DOHH2 (cell line): ENCODE measurements at regions not wholly inside any gene's neighbourhood (a gene's known extent, or its start where the extent isn't known, plus 50 kb on each side); places are given as distances from the start of the nearest gene placed in this dataset.

ENCODE experiments used
- CTCF ChIP-seq: fragments of 200-600 bp; sonication (generic); IDR thresholded peaks from one replicate; pipeline ENCODE4 v1.5.1; 2014; ENCODE audit warnings: antibody characterized with exemption, mild to moderate bottlenecking, low read depth, low read length; ENCODE audit not compliant: poor library complexity, severe bottlenecking
- EZH2phosphoT487 ChIP-seq: fragments of 200-600 bp; sonication (generic); IDR thresholded peaks from 2 replicates; pipeline ENCODE4 v1.6.1; 2017; ENCODE audit warnings: borderline replicate concordance, mild to moderate bottlenecking, antibody characterized with exemption, low read length, moderate library complexity, mixed read lengths

- TF ChIP-seq CTCF = no peak
- TF ChIP-seq EZH2phosphoT487 = no peak
Observed at GRCh38 chr7:157467496-157468212, 130.8 kb downstream of the DNAJB6 start.
